GM23338 (cell line): ENCODE measurements at regions not wholly inside any gene's neighbourhood (a gene's known extent, or its start where the extent isn't known, plus 50 kb on each side); places are given as distances from the start of the nearest gene placed in this dataset.

Experiments
- ATAC-seq: fragments of 200-7000 bp; cut with Tn5 transposase; 3 replicates; pipeline ENCODE4 v1.9.1; 2020
- DNase-seq: peaks from one replicate; pipeline ENCODE4 v3.0.0-alpha.2; 2015; ENCODE audit warnings: low spot score
- H2AFZ ChIP-seq: fragments of 200-600 bp; sonication (generic); 2 replicates; pipeline ENCODE4 v1.8.0; 2016; ENCODE audit warnings: antibody characterized with exemption, mild to moderate bottlenecking, moderate library complexity
- H3F3A ChIP-seq: fragments of 200-600 bp; sonication (generic); replicated peaks from 2 replicates; pipeline ENCODE4 v1.8.0; 2017; ENCODE audit warnings: antibody characterized with exemption, mixed run types, low read depth
- H3K27ac ChIP-seq: fragments of 200-600 bp; sonication (generic); 2 replicates; pipeline ENCODE4 v1.6.1; 2016; ENCODE audit warnings: low read depth
- H3K27me3 ChIP-seq: fragments of 200-600 bp; sonication (generic); 2 replicates; pipeline ENCODE4 v1.8.0; 2016; ENCODE audit warnings: mild to moderate bottlenecking, mixed run types, moderate library complexity; ENCODE audit not compliant: insufficient read depth
- H3K36me3 ChIP-seq: fragments of 200-600 bp; sonication (generic); 2 replicates; pipeline ENCODE4 v1.8.0; 2016; ENCODE audit warnings: mild to moderate bottlenecking; ENCODE audit not compliant: insufficient read depth
- H3K4me1 ChIP-seq: fragments of 200-600 bp; sonication (generic); 2 replicates; pipeline ENCODE4 v1.8.0; 2016; ENCODE audit warnings: mild to moderate bottlenecking, moderate library complexity; ENCODE audit not compliant: insufficient read depth
- H3K4me2 ChIP-seq: fragments of 200-600 bp; sonication (generic); 2 replicates; pipeline ENCODE4 v1.7.1; 2017; ENCODE audit warnings: mixed run types
- H3K4me3 ChIP-seq: fragments of 200-600 bp; sonication (generic); 2 replicates; pipeline ENCODE4 v1.6.1; 2016; ENCODE audit warnings: mixed run types
- H3K79me2 ChIP-seq: fragments of 200-600 bp; sonication (generic); replicated peaks from 2 replicates; pipeline ENCODE4 v1.8.0; 2017; ENCODE audit warnings: mild to moderate bottlenecking; ENCODE audit not compliant: insufficient read depth
- H3K9me2 ChIP-seq: fragments of 200-600 bp; sonication (generic); 2 replicates; pipeline ENCODE4 v1.8.0; 2017; ENCODE audit not compliant: insufficient read depth
- H4K20me1 ChIP-seq: fragments of 200-600 bp; sonication (generic); replicated peaks from 2 replicates; pipeline ENCODE4 v1.8.0; 2017; ENCODE audit warnings: mild to moderate bottlenecking; ENCODE audit not compliant: insufficient read depth
- H3K27ac Mint-ChIP-seq: 2 replicates; pipeline ENCODE4 v1.8.0; 2020; ENCODE audit warnings: inconsistent platforms, mild to moderate bottlenecking, moderate library complexity, mixed read lengths
- H3K27me3 Mint-ChIP-seq: 3 replicates; pipeline ENCODE4 v1.8.0; 2022; ENCODE audit warnings: low read depth, mild to moderate bottlenecking, moderate library complexity, mixed read lengths, inconsistent platforms; ENCODE audit not compliant: insufficient read depth, poor library complexity
- H3K36me3 Mint-ChIP-seq: 3 replicates; pipeline ENCODE4 v1.8.0; 2021; ENCODE audit warnings: low read depth, mild to moderate bottlenecking, inconsistent platforms, moderate library complexity, mixed read lengths
- H3K4me1 Mint-ChIP-seq: 3 replicates; pipeline ENCODE4 v1.8.0; 2020; ENCODE audit warnings: mild to moderate bottlenecking, inconsistent platforms, mixed read lengths
- H3K4me3 Mint-ChIP-seq: 3 replicates; pipeline ENCODE4 v1.8.0; 2021; ENCODE audit warnings: moderate library complexity, mild to moderate bottlenecking, inconsistent platforms, mixed read lengths
- H3K9me3 Mint-ChIP-seq: 3 replicates; pipeline ENCODE4 v1.8.0; 2020; ENCODE audit warnings: moderate library complexity, mild to moderate bottlenecking, inconsistent platforms, mixed read lengths
- CTCF ChIP-seq, 2 experiments: fragments of 200-600 bp in 1 of 2; sonication (generic) in 1 of 2; conservative IDR thresholded peaks; 2 replicates each; pipeline versions ENCODE4 v1.5.1 to v1.6.1; 2016 to 2017; ENCODE audit warnings: antibody characterized with exemption in 2 of 2, low read depth in 2 of 2, mild to moderate bottlenecking in 2 of 2, moderate library complexity in 1 of 2
- REST ChIP-seq: IDR thresholded peaks from one replicate; pipeline ENCODE4 v1.6.1; 2018; ENCODE audit warnings: antibody characterized with exemption; ENCODE audit not compliant: unreplicated experiment
- ZNF462 ChIP-seq: fragments of 250-450 bp; sonication (Bioruptor Pico); IDR thresholded peaks from 2 replicates; pipeline ENCODE4 v1.5.0; 2020; ENCODE audit warnings: mild to moderate bottlenecking, moderate library complexity

- no peak for TF ChIP-seq ZNF462 (CRISPR knock-in tag)
These were observed 512.0 kb downstream of the METTL4 start (continued) for GRCh38 chr18:2059336-2059735.

GRCh38 chr18:2060086-2060485, 511.2 kb downstream of the METTL4 start:
- H3K4me2 ChIP-seq: no peak overlapping the region
- Mint-ChIP-seq H3K27me3 (peaks cover 2% of the 10 kb centered on the region), H3K27ac (no peak overlapping the region)
- TF ChIP-seq ZNF462 (CRISPR knock-in tag): no peak
- no peak for TF ChIP-seq CTCF (conservative IDR thresholded peaks at IDR 0.05; ENCODE audit: low read depth in 2 of 2)
- TF ChIP-seq REST: no peak

More at GRCh38 chr18:2060086-2060485, 511.2 kb downstream of the METTL4 start:
- Histone ChIP-seq H3K4me3 (no peak overlapping the region), H3F3A (no peaks in the 10 kb centered on the region), H4K20me1 (no peaks in the 10 kb centered on the region), H3K9me2 (peaks cover 3% of the 10 kb centered on the region; the same call in 1 of the 2 replicates), H3K36me3 (no peaks in the 10 kb centered on the region), H3K27me3 (no peaks in the 10 kb centered on the region), H3K4me1 (no peaks in the 10 kb centered on the region), H2AFZ (no peak overlapping the region), H3K27ac (no peak overlapping the region), H3K79me2 (no peaks in the 10 kb centered on the region)
- DNase-seq (no peak), ATAC-seq (no peak)
- no peaks in the 10 kb centered on the region; the same call in 2 of the 3 replicates for H3K36me3 Mint-ChIP-seq
- H3K9me3 Mint-ChIP-seq: no peaks in the 10 kb centered on the region
- H3K4me3 Mint-ChIP-seq: no peak overlapping the region
- H3K4me1 Mint-ChIP-seq: peaks cover 19% of the 10 kb centered on the region
